ENCODE measurements at regions not wholly inside any gene's neighbourhood (a gene's known extent, or its start where the extent isn't known, plus 50 kb on each side); places are given as distances from the start of the nearest gene placed in this dataset.

DNA sequence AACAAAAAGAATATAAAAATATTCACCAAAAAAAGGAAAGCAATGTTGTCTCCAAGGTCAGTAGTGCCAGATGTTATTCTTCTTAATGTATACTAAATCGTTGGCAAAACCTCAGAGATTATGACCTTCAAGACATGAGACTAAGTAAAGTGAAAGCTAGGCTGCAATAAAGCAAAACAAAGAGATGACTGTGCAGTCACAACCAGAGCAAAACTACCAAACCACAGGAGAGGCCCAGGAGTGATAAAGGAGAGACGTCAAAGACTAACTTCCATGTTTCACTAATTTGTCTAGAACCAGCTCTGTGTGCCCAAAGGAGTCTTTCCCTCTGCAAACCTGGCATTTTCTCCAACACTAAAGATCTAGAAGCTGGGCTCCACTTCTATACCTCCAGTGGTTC, 155.9 kb upstream of the POU3F2 start:
- no peak overlapping the region for H3K4me3 ChIP-seq
- no peaks in the 10 kb centered on the region for H3K9me3 ChIP-seq
- intact Hi-C loops (cut with DNase I): no loop called here
- ATAC-seq (no peak), DNase-seq (no peak)
- H3K36me3 ChIP-seq: no peaks in the 10 kb centered on the region
- no peaks in the 10 kb centered on the region for H3K27me3 ChIP-seq
- H3K4me1 ChIP-seq: no peaks in the 10 kb centered on the region
- TF ChIP-seq, protein P1, sequence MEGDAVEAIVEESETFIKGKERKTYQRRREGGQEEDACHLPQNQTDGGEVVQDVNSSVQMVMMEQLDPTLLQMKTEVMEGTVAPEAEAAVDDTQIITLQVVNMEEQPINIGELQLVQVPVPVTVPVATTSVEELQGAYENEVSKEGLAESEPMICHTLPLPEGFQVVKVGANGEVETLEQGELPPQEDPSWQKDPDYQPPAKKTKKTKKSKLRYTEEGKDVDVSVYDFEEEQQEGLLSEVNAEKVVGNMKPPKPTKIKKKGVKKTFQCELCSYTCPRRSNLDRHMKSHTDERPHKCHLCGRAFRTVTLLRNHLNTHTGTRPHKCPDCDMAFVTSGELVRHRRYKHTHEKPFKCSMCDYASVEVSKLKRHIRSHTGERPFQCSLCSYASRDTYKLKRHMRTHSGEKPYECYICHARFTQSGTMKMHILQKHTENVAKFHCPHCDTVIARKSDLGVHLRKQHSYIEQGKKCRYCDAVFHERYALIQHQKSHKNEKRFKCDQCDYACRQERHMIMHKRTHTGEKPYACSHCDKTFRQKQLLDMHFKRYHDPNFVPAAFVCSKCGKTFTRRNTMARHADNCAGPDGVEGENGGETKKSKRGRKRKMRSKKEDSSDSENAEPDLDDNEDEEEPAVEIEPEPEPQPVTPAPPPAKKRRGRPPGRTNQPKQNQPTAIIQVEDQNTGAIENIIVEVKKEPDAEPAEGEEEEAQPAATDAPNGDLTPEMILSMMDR (IDR thresholded peaks at IDR 0.05): no peak
- H3K27ac ChIP-seq: no peak overlapping the region

DNA sequence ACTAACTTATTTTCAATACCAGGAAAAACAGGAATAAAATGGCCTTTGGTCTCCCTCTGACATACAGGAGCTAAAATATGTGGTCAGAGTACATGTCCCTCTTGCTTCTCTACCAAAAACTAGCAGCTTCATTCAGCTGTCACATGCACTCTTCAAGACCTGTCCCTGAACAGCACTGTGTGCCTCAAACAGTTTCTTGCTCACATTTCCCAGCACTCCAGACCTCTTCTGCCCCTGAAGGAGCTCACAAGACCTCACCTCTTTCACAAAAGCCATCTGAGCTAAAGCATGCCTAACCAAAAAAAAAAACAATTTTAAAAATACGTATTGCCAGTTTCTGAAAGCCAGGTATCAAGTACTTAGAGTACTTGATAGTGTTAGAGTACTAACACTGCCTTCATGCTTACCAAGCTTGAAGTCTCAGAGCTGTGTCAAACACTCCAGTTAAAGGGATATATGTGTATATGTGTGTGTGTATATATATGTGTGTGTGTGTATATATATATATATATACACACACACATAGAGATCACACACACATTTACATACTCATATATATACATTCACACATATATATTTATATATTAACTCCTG, 148.3 kb upstream of the POU3F2 start:
- peak in 2 of 4 donors; percentile 24 to 36 for DNase-seq
- intact Hi-C loops (cut with DNase I): no loop called here
- ATAC-seq: peak; percentile 93

DNA sequence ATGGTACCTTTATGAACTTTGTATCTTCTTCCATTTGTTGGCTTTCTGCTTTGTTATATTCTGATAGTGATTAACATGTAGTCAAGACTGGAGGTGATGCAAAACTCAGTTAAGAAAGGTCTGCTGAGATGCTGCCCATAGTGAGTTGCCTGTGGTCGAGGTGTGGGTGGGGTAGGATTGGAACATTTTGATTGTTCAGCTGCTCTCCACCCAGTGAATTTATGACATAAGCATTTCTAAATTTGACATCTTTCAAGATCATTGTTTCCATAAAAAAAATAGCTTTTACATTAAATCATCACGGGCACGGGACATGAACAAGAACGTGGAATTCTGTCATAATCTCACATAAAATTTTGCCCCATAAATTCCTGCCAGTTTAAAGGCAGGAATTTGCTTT, 146.6 kb upstream of the POU3F2 start:
- TF ChIP-seq, protein P1 (IDR thresholded peaks at IDR 0.05): no peak
- Histone ChIP-seq H3K27me3 (no peaks in the 10 kb centered on the region), H3K27ac (no peak overlapping the region), H3K36me3 (no peaks in the 10 kb centered on the region), H3K4me1 (no peaks in the 10 kb centered on the region), H3K9me3 (no peaks in the 10 kb centered on the region), H3K4me3 (no peak overlapping the region)
- DNase-seq (no peak), ATAC-seq (no peak)
- intact Hi-C loops (cut with DNase I): no loop called here

More for the DNA sequence above, 148.3 kb upstream of the POU3F2 start:
- TF ChIP-seq, protein P1 (IDR thresholded peaks at IDR 0.05): no peak
- Histone ChIP-seq H3K4me3 (no peak overlapping the region), H3K27me3 (no peaks in the 10 kb centered on the region), H3K4me1 (no peaks in the 10 kb centered on the region), H3K36me3 (no peaks in the 10 kb centered on the region), H3K27ac (no peak overlapping the region), H3K9me3 (no peaks in the 10 kb centered on the region)

DNA sequence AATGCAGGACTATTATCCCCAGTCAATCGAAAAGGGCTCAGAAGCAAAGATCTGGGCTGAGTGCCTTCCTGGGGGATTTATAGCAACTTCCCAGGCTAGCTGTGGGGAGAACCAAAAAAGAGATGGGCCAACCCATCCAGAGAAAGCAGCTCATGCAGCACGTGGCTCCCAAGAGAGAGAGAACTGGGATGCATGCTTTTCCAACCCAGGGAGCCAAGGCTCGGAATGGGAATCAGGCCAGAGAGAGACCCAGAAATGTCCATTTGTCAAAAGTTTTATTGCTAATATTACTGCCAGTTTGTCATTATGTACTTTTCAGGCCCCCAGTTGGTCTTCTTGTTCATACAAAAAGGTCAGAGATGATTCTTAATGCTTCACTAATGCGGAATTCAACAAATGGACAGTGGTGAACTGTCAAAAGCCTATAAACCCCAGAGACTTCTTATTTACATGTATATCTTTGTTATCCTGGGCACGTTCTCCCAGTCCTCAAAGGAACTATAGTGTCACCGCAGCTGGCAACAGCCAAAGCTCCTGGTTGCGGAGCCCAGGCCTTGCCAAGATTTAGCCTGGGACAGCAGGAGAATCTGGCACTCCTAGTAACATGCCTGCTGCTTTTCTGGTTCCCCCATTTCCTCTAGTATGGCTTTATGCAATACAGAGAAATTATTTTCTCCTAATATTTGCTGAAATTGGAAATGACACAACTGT, 139.1 kb upstream of the POU3F2 start:
- no peaks in the 10 kb centered on the region for H3K4me1 ChIP-seq
- TF ChIP-seq, protein P1 (IDR thresholded peaks at IDR 0.05): no peak
- no peaks in the 10 kb centered on the region for H3K36me3 ChIP-seq
- H3K27me3 ChIP-seq: no peaks in the 10 kb centered on the region
- H3K27ac ChIP-seq: no peak overlapping the region
- intact Hi-C loops (cut with DNase I): no loop called here
- H3K9me3 ChIP-seq: no peaks in the 10 kb centered on the region
- DNase-seq (no peak), ATAC-seq (no peak)
- H3K4me3 ChIP-seq: no peak overlapping the region

DNA sequence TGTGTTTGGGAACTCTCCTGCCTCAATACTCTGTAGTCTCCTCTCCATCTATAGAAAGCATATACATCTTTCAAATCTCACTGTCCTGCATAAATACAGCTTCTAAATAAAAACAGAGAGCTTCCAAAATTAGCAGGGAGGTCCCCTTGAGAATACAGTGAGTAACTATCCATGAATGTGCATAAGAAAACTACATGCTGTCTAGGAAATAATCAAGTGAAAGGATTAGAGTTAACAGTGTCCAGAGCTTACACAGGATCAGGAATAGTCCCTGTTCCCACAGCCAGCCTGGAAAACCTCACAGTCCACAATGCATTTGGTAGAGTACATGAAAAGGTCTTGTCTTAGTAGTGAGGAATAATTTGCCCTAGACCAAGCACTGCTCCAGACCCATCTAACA, 123.0 kb upstream of the POU3F2 start:
- no peak for ATAC-seq
- Histone ChIP-seq H3K9me3 (no peaks in the 10 kb centered on the region), H3K4me1 (no peaks in the 10 kb centered on the region), H3K4me3 (no peak overlapping the region), H3K36me3 (no peaks in the 10 kb centered on the region), H3K27me3 (no peaks in the 10 kb centered on the region), H3K27ac (no peak overlapping the region)
- TF ChIP-seq, protein P1 (IDR thresholded peaks at IDR 0.05): no peak
- DNase-seq: no peak
- intact Hi-C loops (cut with DNase I): no loop called here

All from left lung (tissue), 4 donors.